HEK293 (cell line): ENCODE measurements at regions not wholly inside any gene's neighbourhood (a gene's known extent, or its start where the extent isn't known, plus 50 kb on each side); places are given as distances from the start of the nearest gene placed in this dataset.

Experiments
- BCL11A ChIP-seq: fragments of 450-650 bp; formaldehyde crosslinking; IDR thresholded peaks from 2 replicates; pipeline ENCODE4 v1.5.1; 2016; ENCODE audit warnings: low read depth, missing biosample characterization, missing genetic modification characterization
- KLF1 ChIP-seq: fragments of 450-650 bp; formaldehyde crosslinking; IDR thresholded peaks from 2 replicates; pipeline ENCODE4 v1.5.1; 2016; ENCODE audit warnings: missing biosample characterization, missing genetic modification characterization
- MEIS1 ChIP-seq: sonication (generic); formaldehyde crosslinking; IDR thresholded peaks from 2 replicates; pipeline ENCODE4 v1.8.1; 2022; ENCODE audit warnings: missing genetic modification reagents, mild to moderate bottlenecking, borderline replicate concordance
- ZBTB21 ChIP-seq: fragments of 450-650 bp; formaldehyde crosslinking; IDR thresholded peaks from 2 replicates; pipeline ENCODE4 v1.5.1; 2017; ENCODE audit warnings: missing biosample characterization, missing genetic modification characterization
- ZNF274 ChIP-seq, 2 experiments: fragments of 200-500 bp in 1 of 2; fragments of 450-650 bp in 1 of 2; sonication (Bioruptor generic) in 1 of 2; formaldehyde crosslinking in 1 of 2; IDR thresholded peaks; 2 replicates each; pipeline versions ENCODE4 v1.5.1 to v1.6.1; 2014 to 2016; ENCODE audit warnings: borderline replicate concordance in 1 of 2, inconsistent platforms in 1 of 2, low read length in 1 of 2, missing biosample characterization in 1 of 2, missing genetic modification characterization in 1 of 2
- ZNF311 ChIP-seq: fragments of 450-650 bp; formaldehyde crosslinking; IDR thresholded peaks from 2 replicates; pipeline ENCODE4 v1.5.1; 2017; ENCODE audit warnings: missing biosample characterization, missing genetic modification characterization, borderline replicate concordance
- ZNF558 ChIP-seq: fragments of 450-650 bp; formaldehyde crosslinking; IDR thresholded peaks from 2 replicates; pipeline ENCODE4 v1.5.1; 2016; ENCODE audit warnings: missing biosample characterization, missing genetic modification characterization
- ZNF624 ChIP-seq: fragments of 450-650 bp; formaldehyde crosslinking; IDR thresholded peaks from 2 replicates; pipeline ENCODE4 v1.5.1; 2017; ENCODE audit warnings: missing biosample characterization, missing genetic modification characterization
- ZNF707 ChIP-seq: fragments of 450-650 bp; formaldehyde crosslinking; IDR thresholded peaks from 2 replicates; pipeline ENCODE4 v1.5.1; 2016; ENCODE audit warnings: missing biosample characterization, missing genetic modification characterization
- TF ChIP-seq, protein P1 (sequence below): fragments of 450-650 bp; formaldehyde crosslinking; IDR thresholded peaks from 2 replicates; pipeline ENCODE4 v1.5.1; 2016; ENCODE audit warnings: missing biosample characterization, missing genetic modification characterization
- TF ChIP-seq, protein P2 (sequence below): fragments of 450-650 bp; formaldehyde crosslinking; IDR thresholded peaks from 2 replicates; pipeline ENCODE4 v1.5.1; 2016; ENCODE audit warnings: missing biosample characterization, missing genetic modification characterization
- TF ChIP-seq, protein P3 (sequence below): fragments of 450-650 bp; formaldehyde crosslinking; IDR thresholded peaks from 2 replicates; pipeline ENCODE4 v1.5.1; 2016; ENCODE audit warnings: missing biosample characterization, missing genetic modification characterization

DNA sequence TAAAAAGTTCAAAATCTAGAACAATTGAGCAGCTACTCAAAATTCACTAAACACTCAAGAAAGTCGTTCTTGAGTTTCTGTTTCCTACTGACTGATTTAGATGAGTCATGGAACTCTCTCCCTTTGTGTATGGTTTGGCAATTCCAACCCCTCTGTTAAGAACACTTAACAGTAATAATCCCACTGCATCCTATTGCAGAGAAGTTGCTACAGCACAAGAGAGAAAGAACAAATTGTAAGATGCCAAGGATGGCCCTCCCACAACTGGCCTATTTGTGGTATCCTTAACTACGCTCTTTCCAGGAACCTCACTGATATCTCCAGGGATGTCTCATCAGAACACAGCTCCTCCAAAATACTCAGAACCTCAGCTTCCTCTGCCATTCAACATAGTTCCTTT is 701.8 kb upstream of the TENM3 start:
- TF ChIP-seq, protein P1, sequence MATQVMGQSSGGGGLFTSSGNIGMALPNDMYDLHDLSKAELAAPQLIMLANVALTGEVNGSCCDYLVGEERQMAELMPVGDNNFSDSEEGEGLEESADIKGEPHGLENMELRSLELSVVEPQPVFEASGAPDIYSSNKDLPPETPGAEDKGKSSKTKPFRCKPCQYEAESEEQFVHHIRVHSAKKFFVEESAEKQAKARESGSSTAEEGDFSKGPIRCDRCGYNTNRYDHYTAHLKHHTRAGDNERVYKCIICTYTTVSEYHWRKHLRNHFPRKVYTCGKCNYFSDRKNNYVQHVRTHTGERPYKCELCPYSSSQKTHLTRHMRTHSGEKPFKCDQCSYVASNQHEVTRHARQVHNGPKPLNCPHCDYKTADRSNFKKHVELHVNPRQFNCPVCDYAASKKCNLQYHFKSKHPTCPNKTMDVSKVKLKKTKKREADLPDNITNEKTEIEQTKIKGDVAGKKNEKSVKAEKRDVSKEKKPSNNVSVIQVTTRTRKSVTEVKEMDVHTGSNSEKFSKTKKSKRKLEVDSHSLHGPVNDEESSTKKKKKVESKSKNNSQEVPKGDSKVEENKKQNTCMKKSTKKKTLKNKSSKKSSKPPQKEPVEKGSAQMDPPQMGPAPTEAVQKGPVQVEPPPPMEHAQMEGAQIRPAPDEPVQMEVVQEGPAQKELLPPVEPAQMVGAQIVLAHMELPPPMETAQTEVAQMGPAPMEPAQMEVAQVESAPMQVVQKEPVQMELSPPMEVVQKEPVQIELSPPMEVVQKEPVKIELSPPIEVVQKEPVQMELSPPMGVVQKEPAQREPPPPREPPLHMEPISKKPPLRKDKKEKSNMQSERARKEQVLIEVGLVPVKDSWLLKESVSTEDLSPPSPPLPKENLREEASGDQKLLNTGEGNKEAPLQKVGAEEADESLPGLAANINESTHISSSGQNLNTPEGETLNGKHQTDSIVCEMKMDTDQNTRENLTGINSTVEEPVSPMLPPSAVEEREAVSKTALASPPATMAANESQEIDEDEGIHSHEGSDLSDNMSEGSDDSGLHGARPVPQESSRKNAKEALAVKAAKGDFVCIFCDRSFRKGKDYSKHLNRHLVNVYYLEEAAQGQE (tag by site-specific recombination), result no peak
- TF ChIP-seq, protein P2, sequence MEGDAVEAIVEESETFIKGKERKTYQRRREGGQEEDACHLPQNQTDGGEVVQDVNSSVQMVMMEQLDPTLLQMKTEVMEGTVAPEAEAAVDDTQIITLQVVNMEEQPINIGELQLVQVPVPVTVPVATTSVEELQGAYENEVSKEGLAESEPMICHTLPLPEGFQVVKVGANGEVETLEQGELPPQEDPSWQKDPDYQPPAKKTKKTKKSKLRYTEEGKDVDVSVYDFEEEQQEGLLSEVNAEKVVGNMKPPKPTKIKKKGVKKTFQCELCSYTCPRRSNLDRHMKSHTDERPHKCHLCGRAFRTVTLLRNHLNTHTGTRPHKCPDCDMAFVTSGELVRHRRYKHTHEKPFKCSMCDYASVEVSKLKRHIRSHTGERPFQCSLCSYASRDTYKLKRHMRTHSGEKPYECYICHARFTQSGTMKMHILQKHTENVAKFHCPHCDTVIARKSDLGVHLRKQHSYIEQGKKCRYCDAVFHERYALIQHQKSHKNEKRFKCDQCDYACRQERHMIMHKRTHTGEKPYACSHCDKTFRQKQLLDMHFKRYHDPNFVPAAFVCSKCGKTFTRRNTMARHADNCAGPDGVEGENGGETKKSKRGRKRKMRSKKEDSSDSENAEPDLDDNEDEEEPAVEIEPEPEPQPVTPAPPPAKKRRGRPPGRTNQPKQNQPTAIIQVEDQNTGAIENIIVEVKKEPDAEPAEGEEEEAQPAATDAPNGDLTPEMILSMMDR (tag by site-specific recombination), result no peak
- TF ChIP-seq ZNF274 (IDR thresholded peaks at IDR 0.05; ENCODE audit: low read length) (no peak), ZNF274 (tag by site-specific recombination; IDR thresholded peaks at IDR 0.05; ENCODE audit: borderline replicate concordance) (no peak), ZNF707 (no peak), BCL11A (no peak), ZNF624 (tag by site-specific recombination) (no peak), ZNF311 (no peak), MEIS1 (CRISPR knock-in tag) (no peak), KLF1 (tag by site-specific recombination) (no peak), ZNF558 (tag by site-specific recombination) (no peak), ZBTB21 (tag by site-specific recombination) (no peak)
- TF ChIP-seq, protein P3, sequence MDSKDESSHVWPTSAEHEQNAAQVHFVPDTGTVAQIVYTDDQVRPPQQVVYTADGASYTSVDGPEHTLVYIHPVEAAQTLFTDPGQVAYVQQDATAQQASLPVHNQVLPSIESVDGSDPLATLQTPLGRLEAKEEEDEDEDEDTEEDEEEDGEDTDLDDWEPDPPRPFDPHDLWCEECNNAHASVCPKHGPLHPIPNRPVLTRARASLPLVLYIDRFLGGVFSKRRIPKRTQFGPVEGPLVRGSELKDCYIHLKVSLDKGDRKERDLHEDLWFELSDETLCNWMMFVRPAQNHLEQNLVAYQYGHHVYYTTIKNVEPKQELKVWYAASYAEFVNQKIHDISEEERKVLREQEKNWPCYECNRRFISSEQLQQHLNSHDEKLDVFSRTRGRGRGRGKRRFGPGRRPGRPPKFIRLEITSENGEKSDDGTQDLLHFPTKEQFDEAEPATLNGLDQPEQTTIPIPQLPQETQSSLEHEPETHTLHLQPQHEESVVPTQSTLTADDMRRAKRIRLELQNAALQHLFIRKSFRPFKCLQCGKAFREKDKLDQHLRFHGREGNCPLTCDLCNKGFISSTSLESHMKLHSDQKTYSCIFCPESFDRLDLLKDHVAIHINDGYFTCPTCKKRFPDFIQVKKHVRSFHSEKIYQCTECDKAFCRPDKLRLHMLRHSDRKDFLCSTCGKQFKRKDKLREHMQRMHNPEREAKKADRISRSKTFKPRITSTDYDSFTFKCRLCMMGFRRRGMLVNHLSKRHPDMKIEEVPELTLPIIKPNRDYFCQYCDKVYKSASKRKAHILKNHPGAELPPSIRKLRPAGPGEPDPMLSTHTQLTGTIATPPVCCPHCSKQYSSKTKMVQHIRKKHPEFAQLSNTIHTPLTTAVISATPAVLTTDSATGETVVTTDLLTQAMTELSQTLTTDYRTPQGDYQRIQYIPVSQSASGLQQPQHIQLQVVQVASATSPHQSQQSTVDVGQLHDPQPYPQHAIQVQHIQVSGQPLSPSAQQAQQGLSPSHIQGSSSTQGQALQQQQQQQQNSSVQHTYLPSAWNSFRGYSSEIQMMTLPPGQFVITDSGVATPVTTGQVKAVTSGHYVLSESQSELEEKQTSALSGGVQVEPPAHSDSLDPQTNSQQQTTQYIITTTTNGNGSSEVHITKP (tag by site-specific recombination), result no peak
